Tibial nerve (tissue), 4 donors: ENCODE measurements at regions not wholly inside any gene's neighbourhood (a gene's known extent, or its start where the extent isn't known, plus 50 kb on each side); places are given as distances from the start of the nearest gene placed in this dataset.

Experiments
- DNase-seq, 2 donors: peaks; one replicate each; pipeline ENCODE4 v3.0.0-alpha.2; 2019; ENCODE audit warnings: low spot score in 2 of 2
- H3K27ac ChIP-seq, 4 donors: fragments of 200-600 bp; sonication (generic) in 3 of 4; one replicate each; pipeline ENCODE4 v1.5.1; 2017 to 2019; ENCODE audit warnings: mild to moderate bottlenecking in 1 of 4
- H3K27me3 ChIP-seq, 2 donors: fragments of 200-600 bp; sonication (generic) in 1 of 2; one replicate each; pipeline versions ENCODE4 v1.5.1 to v1.6.0; 2017 to 2019
- H3K36me3 ChIP-seq, 3 donors: fragments of 200-600 bp; sonication (generic); one replicate each; pipeline ENCODE4 v1.5.1; 2018 to 2019
- H3K4me1 ChIP-seq, 4 donors: fragments of 200-600 bp; sonication (generic) in 3 of 4; one replicate each; pipeline ENCODE4 v1.5.1; 2017 to 2019
- H3K4me3 ChIP-seq, 4 donors: fragments of 200-600 bp; sonication (generic) in 3 of 4; one replicate each; pipeline ENCODE4 v1.5.1; 2017 to 2019; ENCODE audit warnings: mild to moderate bottlenecking in 1 of 4, moderate library complexity in 1 of 4
- H3K9me3 ChIP-seq, 4 donors: fragments of 200-600 bp; sonication (generic) in 3 of 4; one replicate each; pipeline ENCODE4 v1.5.1; 2017 to 2019
- EP300 ChIP-seq, 2 donors: sonication (generic); formaldehyde crosslinking; IDR thresholded peaks; one replicate each; pipeline ENCODE4 v1.6.1; 2017; ENCODE audit warnings: antibody characterized with exemption in 2 of 2, mild to moderate bottlenecking in 1 of 2
- POLR2A ChIP-seq, 2 donors: fragments of 450-650 bp; IDR thresholded peaks; one replicate each; pipeline ENCODE4 v1.6.1; 2017; ENCODE audit warnings: antibody characterized with exemption in 2 of 2, mild to moderate bottlenecking in 2 of 2, moderate library complexity in 2 of 2
- WGBS, 2 donors: methylation state at CpG; one replicate each; pipeline ENCODE4 v1.1.5; 2018; 5-methylcytosine and 5-hydroxymethylcytosine counted together
- TF ChIP-seq, protein P1 (sequence below), 5 experiments: fragments of 200-600 bp in 3 of 5; fragments of 450-650 bp in 2 of 5; sonication (generic) in 3 of 5; IDR thresholded peaks; one replicate each; pipeline ENCODE4 v1.5.1; 2016 to 2019; ENCODE audit warnings: antibody characterized with exemption in 5 of 5, mild to moderate bottlenecking in 3 of 5, moderate library complexity in 2 of 5

GRCh38 chr21:24590261-24590660 is 1017.0 kb downstream of the MRPL39 start:
- DNase-seq, result no peak
- TF ChIP-seq, protein P1, sequence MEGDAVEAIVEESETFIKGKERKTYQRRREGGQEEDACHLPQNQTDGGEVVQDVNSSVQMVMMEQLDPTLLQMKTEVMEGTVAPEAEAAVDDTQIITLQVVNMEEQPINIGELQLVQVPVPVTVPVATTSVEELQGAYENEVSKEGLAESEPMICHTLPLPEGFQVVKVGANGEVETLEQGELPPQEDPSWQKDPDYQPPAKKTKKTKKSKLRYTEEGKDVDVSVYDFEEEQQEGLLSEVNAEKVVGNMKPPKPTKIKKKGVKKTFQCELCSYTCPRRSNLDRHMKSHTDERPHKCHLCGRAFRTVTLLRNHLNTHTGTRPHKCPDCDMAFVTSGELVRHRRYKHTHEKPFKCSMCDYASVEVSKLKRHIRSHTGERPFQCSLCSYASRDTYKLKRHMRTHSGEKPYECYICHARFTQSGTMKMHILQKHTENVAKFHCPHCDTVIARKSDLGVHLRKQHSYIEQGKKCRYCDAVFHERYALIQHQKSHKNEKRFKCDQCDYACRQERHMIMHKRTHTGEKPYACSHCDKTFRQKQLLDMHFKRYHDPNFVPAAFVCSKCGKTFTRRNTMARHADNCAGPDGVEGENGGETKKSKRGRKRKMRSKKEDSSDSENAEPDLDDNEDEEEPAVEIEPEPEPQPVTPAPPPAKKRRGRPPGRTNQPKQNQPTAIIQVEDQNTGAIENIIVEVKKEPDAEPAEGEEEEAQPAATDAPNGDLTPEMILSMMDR (IDR thresholded peaks at IDR 0.05), result no peak
- TF ChIP-seq POLR2A (IDR thresholded peaks at IDR 0.05) (no peak), EP300 (IDR thresholded peaks at IDR 0.05) (no peak)
- WGBS, 2 donors, result 71 to 74% methylated on average over 3 of the region's 3 CpGs
- H3K4me3 ChIP-seq, result no peak overlapping the region
- H3K36me3 ChIP-seq, result no peaks in the 10 kb centered on the region
- no peaks in the 10 kb centered on the region for H3K4me1 ChIP-seq
- H3K27ac ChIP-seq, result no peak overlapping the region
- no peaks in the 10 kb centered on the region for H3K27me3 ChIP-seq
- H3K9me3 ChIP-seq, result peaks cover 0 to 4% (median 0%) of the 10 kb centered on the region in 4 donors

GRCh38 chr21:24583473-24583872 is 1023.8 kb downstream of the MRPL39 start:
- no peak overlapping the region for H3K4me3 ChIP-seq
- no peaks in the 10 kb centered on the region for H3K36me3 ChIP-seq
- no peak for DNase-seq
- H3K4me1 ChIP-seq, result no peaks in the 10 kb centered on the region
- H3K9me3 ChIP-seq, result peaks cover 0 to 5% (median 0%) of the 10 kb centered on the region in 4 donors
- no peaks in the 10 kb centered on the region for H3K27me3 ChIP-seq
- TF ChIP-seq EP300 (IDR thresholded peaks at IDR 0.05) (no peak), POLR2A (IDR thresholded peaks at IDR 0.05) (no peak)
- TF ChIP-seq, protein P1 (IDR thresholded peaks at IDR 0.05), result no peak
- no peak overlapping the region for H3K27ac ChIP-seq

DNA sequence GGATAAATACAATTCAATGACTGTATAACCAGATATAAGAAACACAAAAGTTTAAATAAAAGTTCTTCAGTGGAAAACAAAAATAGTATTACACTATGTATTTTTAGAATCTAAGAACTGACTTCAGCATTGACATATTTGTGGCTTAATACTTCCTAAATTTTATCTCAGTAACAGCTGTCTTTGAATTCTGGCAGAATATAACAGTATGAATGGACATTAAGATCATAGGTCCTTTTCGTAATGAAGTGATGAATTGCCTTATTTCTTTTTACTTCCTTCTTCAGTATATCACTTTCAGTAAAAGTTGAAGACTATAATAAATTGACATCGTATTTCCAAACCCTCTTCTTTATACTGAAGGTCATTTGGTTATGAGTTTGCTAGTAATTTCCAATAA is 1030.0 kb downstream of the MRPL39 start:
- Histone ChIP-seq H3K9me3 (no peaks in the 10 kb centered on the region), H3K4me3 (no peak overlapping the region), H3K27me3 (no peaks in the 10 kb centered on the region), H3K4me1 (no peaks in the 10 kb centered on the region), H3K36me3 (no peaks in the 10 kb centered on the region), H3K27ac (no peak overlapping the region)
- WGBS, 2 donors, result 42 to 43% methylated on average over 2 of the region's 2 CpGs
- TF ChIP-seq EP300 (IDR thresholded peaks at IDR 0.05), result no peak
- TF ChIP-seq, protein P1 (IDR thresholded peaks at IDR 0.05), result no peak
- no peak for TF ChIP-seq POLR2A (IDR thresholded peaks at IDR 0.05)
- no peak for DNase-seq

DNA sequence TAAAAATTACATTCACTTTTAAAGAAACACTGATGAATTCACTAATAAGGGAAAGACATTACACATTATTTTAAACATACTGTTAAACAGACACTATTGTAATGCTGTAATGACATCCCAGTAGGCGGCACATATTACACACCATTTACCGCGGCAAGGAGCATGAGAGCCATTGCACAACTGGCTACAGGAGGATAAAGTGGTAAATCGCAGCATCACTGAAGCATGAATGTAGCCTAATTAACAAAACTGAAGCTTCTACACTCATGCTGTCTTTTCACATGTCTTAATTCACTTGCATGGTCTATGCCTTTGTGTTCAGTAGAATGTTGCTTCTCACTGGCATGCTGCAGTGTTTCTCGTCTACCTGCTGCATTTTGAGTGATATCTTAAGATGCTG is 1046.0 kb downstream of the MRPL39 start:
- Histone ChIP-seq H3K9me3 (peaks cover 0 to 4% (median 0%) of the 10 kb centered on the region in 4 donors), H3K27me3 (no peaks in the 10 kb centered on the region), H3K4me1 (no peaks in the 10 kb centered on the region), H3K4me3 (no peak overlapping the region), H3K27ac (no peak overlapping the region), H3K36me3 (no peaks in the 10 kb centered on the region)
- TF ChIP-seq, protein P1 (IDR thresholded peaks at IDR 0.05), result no peak
- TF ChIP-seq EP300 (IDR thresholded peaks at IDR 0.05) (no peak), POLR2A (IDR thresholded peaks at IDR 0.05) (no peak)
- DNase-seq, result no peak
- 90 to 94% methylated on average over 5 of the region's 5 CpGs for WGBS, 2 donors

DNA sequence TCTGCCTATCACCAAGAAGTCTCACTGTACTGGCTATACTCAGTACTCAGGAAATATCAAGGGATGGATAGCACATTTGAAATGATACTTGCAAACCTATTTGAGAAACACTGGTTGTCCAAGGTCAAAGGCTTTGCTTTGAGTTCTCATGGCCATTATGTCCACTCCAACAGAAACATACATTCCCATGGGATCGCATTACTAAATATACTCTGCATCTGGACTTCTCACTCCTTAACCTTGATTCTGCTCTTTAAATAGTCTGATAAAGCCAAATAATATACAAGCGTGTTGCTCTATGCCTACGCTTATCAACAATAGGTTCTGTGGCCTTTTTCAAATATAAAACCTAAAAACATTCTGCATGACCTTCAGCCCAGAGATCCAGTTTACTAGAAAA is 1054.8 kb downstream of the MRPL39 start:
- Histone ChIP-seq H3K4me3 (no peak overlapping the region), H3K4me1 (no peaks in the 10 kb centered on the region), H3K9me3 (peaks cover 0 to 4% (median 0%) of the 10 kb centered on the region in 4 donors), H3K27ac (no peak overlapping the region), H3K36me3 (no peaks in the 10 kb centered on the region), H3K27me3 (no peaks in the 10 kb centered on the region)
- WGBS, 2 donors, result 55 to 70% methylated on average over 3 of the region's 3 CpGs
- TF ChIP-seq, protein P1 (IDR thresholded peaks at IDR 0.05), result no peak
- TF ChIP-seq POLR2A (IDR thresholded peaks at IDR 0.05) (no peak), EP300 (IDR thresholded peaks at IDR 0.05) (no peak)
- DNase-seq, result no peak
